Spleen (tissue), 7 donors: ENCODE measurements at regions not wholly inside any gene's neighbourhood (a gene's known extent, or its start where the extent isn't known, plus 50 kb on each side); places are given as distances from the start of the nearest gene placed in this dataset.

Source experiments
- POLR2A ChIP-seq, 3 donors: fragments of 450-650 bp; IDR thresholded peaks; one replicate each; pipeline ENCODE4 v1.5.1; 2017; ENCODE audit warnings: antibody characterized with exemption in 3 of 3, mild to moderate bottlenecking in 1 of 3
- TF ChIP-seq, protein P1 (sequence below), 11 experiments: fragments of 200-600 bp in 7 of 11; fragments of 450-650 bp in 4 of 11; sonication (generic) in 4 of 11; IDR thresholded peaks in 8 of 11; conservative IDR thresholded peaks in 3 of 11; 1 replicate in 7 of 11; 2 replicates in 4 of 11; pipeline versions ENCODE4 v1.4.0 to v1.8.0; 2016 to 2021; ENCODE audit warnings: antibody characterized with exemption in 11 of 11, inconsistent platforms in 4 of 11, mild to moderate bottlenecking in 1 of 11
- donor health status: DM: no; HTN: no; CAD: no; lungs with moderate emphysema.
- donor health status: DM: no; HTN: no; CAD: no.
- donor health status: DM: no; HTN: no; CAD: no.

DNA sequence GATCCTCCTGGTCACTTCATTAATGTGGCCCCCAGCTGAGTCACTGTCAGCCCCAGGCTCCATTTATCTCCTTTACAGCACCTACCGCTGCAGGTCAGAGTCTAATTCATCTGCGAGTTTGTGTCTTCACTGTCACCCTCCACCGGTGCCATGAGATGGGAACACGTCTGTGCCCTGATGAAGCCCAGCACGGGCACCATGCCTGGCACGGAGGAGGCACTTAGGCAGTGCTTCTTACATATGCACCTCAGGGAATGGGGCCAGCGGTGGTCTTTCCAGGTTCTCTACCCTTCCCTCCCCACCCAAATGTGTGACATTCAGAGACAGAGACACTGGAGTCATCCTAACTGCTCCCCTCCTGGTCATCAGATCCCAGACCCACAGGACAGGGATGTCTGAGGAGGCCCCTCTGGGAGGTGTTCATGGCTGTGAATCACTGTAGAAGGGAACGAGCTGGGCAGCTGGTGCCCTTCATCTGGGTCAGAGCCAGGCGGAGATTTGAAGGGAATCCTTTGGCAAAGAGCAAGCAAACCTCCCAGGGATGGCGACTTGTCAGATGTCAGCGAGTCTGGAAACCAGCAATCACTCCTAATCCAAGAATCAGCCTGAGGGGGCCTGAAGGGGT, 364.6 kb downstream of the PREX1 start:
- TF ChIP-seq, protein P1, sequence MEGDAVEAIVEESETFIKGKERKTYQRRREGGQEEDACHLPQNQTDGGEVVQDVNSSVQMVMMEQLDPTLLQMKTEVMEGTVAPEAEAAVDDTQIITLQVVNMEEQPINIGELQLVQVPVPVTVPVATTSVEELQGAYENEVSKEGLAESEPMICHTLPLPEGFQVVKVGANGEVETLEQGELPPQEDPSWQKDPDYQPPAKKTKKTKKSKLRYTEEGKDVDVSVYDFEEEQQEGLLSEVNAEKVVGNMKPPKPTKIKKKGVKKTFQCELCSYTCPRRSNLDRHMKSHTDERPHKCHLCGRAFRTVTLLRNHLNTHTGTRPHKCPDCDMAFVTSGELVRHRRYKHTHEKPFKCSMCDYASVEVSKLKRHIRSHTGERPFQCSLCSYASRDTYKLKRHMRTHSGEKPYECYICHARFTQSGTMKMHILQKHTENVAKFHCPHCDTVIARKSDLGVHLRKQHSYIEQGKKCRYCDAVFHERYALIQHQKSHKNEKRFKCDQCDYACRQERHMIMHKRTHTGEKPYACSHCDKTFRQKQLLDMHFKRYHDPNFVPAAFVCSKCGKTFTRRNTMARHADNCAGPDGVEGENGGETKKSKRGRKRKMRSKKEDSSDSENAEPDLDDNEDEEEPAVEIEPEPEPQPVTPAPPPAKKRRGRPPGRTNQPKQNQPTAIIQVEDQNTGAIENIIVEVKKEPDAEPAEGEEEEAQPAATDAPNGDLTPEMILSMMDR (IDR thresholded peaks at IDR 0.05 in 8 of 11, conservative IDR thresholded peaks at IDR 0.05 in 3 of 11) = no peak
- no peak for TF ChIP-seq POLR2A (IDR thresholded peaks at IDR 0.05)
